HG03520 (cell line): ENCODE measurements at regions not wholly inside any gene's neighbourhood (a gene's known extent, or its start where the extent isn't known, plus 50 kb on each side); places are given as distances from the start of the nearest gene placed in this dataset.

Experiments used
- ATAC-seq: cut with Tn5 transposase; IDR thresholded peaks from one replicate; pipeline ENCODE4 v1.9.1; 2021; ENCODE audit warnings: mild to moderate bottlenecking, moderate library complexity; ENCODE audit not compliant: unreplicated experiment

DNA sequence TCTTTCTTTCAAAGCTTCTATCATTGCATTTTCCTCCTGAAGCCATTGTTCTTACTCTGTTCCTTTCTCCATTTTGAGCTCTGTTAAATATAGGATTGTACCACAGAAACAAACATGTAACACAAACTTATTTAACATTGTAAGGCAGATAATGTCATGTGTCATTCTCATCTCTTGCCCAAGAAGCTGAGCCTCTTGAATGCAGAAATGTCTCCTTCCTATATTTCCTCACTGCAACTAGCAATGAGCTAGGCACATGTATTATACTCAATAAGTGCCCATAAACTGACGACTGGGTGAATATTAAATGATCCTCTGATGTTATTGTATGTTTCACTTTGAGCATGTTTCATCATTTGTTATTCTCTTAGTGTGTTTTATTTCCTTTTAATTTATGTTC is 56.7 kb upstream of the SLC7A11 start:
- no peak for ATAC-seq

DNA sequence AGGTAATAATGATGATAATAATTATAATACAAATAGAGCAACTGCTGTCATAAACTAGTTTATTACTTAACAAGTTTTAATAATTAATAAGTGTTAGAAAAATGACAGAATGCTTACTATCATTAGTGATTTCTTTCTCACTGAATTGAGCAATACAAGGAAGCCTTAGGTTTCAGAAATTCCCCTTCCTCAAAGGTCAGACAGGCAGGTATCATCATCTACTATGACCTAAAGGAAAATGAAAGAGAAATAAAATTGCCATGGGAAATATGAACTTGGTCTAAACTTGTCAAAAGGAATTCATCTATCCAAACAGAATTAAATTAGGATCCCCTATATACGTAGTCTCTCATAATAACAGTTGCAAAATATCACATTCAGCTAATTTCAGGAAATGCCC is 56.3 kb upstream of the SLC7A11 start:
- no peak for ATAC-seq

DNA sequence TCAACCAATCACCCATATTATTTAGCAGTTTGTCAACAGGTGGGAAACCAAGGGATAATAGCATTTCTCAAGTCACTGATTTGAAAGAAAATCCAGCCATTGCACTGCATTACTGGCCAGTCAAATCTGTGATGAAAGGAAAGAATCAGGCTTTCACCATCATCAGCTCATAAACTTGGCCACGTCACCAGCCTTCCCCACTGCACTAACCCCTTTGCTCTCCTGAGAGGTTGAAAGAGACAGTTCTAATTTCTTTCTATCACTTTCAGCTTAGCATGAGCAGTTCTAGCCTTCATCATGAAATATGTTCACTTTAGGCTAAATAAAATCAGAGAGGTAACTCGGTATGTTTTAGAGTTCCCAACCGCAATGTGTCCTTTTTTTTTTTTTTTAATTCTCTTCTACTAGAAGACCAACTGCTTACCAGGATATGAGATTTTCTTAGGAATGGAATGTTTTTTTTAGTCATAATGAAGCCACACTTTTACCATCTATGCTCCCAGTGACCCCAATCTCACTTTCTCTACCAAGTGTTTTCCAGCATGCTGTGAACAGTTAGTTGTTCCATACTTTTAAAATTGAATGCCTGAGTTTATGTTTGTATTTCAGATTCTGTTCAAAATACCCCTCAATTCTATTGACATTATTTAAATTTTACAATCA is 55.7 kb upstream of the SLC7A11 start:
- no peak for ATAC-seq

DNA sequence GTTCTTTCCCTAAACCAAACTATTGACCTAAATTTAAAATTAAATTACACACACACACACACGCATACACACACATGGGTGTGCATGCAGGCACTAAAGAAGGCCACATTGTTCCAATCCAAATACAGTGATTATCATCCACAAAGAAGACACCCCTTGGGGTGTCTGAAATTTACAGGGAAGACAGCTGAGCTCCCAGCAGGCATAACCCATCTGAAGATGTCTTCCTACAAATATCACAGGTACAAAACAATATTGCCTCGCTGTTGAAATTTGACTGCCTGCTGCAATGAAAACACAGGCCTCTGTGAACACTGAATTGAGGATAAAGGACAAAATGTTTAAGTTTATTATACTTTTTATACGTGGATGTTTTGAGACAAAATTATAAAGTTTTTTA is 50.2 kb upstream of the SLC7A11 start:
- ATAC-seq, result no peak
